HG03457 (cell line): ENCODE measurements at regions not wholly inside any gene's neighbourhood (a gene's known extent, or its start where the extent isn't known, plus 50 kb on each side); places are given as distances from the start of the nearest gene placed in this dataset.
A peak's percentile ranks its signal among the peaks of the same experiment; 100 is the strongest.

Experiments used
- ATAC-seq: cut with Tn5 transposase; IDR thresholded peaks from one replicate; pipeline ENCODE4 v1.9.1; 2021; ENCODE audit warnings: moderate number of reproducible peaks; ENCODE audit not compliant: unreplicated experiment

GRCh38 chr2:217631115-217631514 lies 371.7 kb downstream of the TNS1 start:
- no peak for ATAC-seq

- ATAC-seq = no peak
Measured at GRCh38 chr2:217629347-217629746, 373.4 kb downstream of the TNS1 start.

- no peak for ATAC-seq
Measured at GRCh38 chr2:217628061-217628460, 374.7 kb downstream of the TNS1 start.

- ATAC-seq = no peak
Measured at GRCh38 chr2:217626926-217627325, 375.9 kb downstream of the TNS1 start.

GRCh38 chr2:217625557-217626169 lies 377.1 kb downstream of the TNS1 start:
- ATAC-seq = no peak

- no peak for ATAC-seq
Measured at GRCh38 chr2:217623281-217623912, 379.4 kb downstream of the TNS1 start.

GRCh38 chr2:217622205-217623060 lies 380.4 kb downstream of the TNS1 start:
- ATAC-seq = no peak

- ATAC-seq = no peak
Measured at GRCh38 chr2:217621391-217621801, 381.4 kb downstream of the TNS1 start.

GRCh38 chr2:217618744-217619143 lies 384.1 kb downstream of the TNS1 start:
- ATAC-seq = no peak

- ATAC-seq = no peak
Measured at GRCh38 chr2:217617616-217618022, 385.2 kb downstream of the TNS1 start.

GRCh38 chr2:217616936-217617335 lies 385.9 kb downstream of the TNS1 start:
- no peak for ATAC-seq

- no peak for ATAC-seq
Measured at GRCh38 chr2:217615171-217615570, 387.6 kb downstream of the TNS1 start.

- ATAC-seq = peak; percentile 37
Measured at GRCh38 chr2:217614498-217614897, 388.3 kb downstream of the TNS1 start.

- ATAC-seq = no peak
Measured at GRCh38 chr2:217614096-217614495, 388.7 kb downstream of the TNS1 start.

GRCh38 chr2:217612920-217613319 lies 389.9 kb downstream of the TNS1 start:
- no peak for ATAC-seq

GRCh38 chr2:217612211-217612610 lies 390.6 kb downstream of the TNS1 start:
- no peak for ATAC-seq

GRCh38 chr2:217611626-217612127 lies 391.1 kb downstream of the TNS1 start:
- ATAC-seq = no peak

- ATAC-seq = no peak
Measured at GRCh38 chr2:217611056-217611455, 391.7 kb downstream of the TNS1 start.

GRCh38 chr2:217610401-217610814 lies 392.4 kb downstream of the TNS1 start:
- no peak for ATAC-seq

GRCh38 chr2:217609952-217610351 lies 392.8 kb downstream of the TNS1 start:
- no peak for ATAC-seq

- no peak for ATAC-seq
Measured at GRCh38 chr2:217606296-217606695, 396.5 kb downstream of the TNS1 start.
